Right renal cortex interstitium (tissue), 3 donors: ENCODE measurements at regions not wholly inside any gene's neighbourhood (a gene's known extent, or its start where the extent isn't known, plus 50 kb on each side); places are given as distances from the start of the nearest gene placed in this dataset.
A peak's percentile ranks its signal among the peaks of the same experiment; 100 is the strongest.

Source experiments
- DNase-seq, 3 donors: peaks; one replicate each; pipeline ENCODE4 v3.0.0-alpha.2; 2013; ENCODE audit warnings: low read depth in 3 of 3, low spot score in 2 of 3

GRCh38 chr11:121241343-121242211 is 51.0 kb upstream of the SC5D start:
- peak in 2 of 3 donors; percentile 7 to 16 for DNase-seq
